Ishikawa (cell line): ENCODE measurements at regions not wholly inside any gene's neighbourhood (a gene's known extent, or its start where the extent isn't known, plus 50 kb on each side); places are given as distances from the start of the nearest gene placed in this dataset.

Experiments
- CEBPB ChIP-seq: IDR thresholded peaks from 2 replicates; pipeline ENCODE4 v1.6.1; 2012
- CREB1 ChIP-seq: IDR thresholded peaks from 2 replicates; pipeline ENCODE4 v1.6.1; 2012; ENCODE audit warnings: low read depth
- EGR1 ChIP-seq: IDR thresholded peaks from 2 replicates; pipeline ENCODE4 v1.6.1; 2012
- EP300 ChIP-seq: IDR thresholded peaks from 2 replicates; pipeline ENCODE4 v1.6.1; 2012; ENCODE audit warnings: borderline replicate concordance
- FOXM1 ChIP-seq: IDR thresholded peaks from 2 replicates; pipeline ENCODE4 v1.6.1; 2012; ENCODE audit warnings: low read depth, borderline replicate concordance
- NFIC ChIP-seq: IDR thresholded peaks from 2 replicates; pipeline ENCODE4 v1.6.1; 2012
- RAD21 ChIP-seq: IDR thresholded peaks from 2 replicates; pipeline ENCODE4 v1.6.1; 2012; ENCODE audit warnings: low read depth
- REST ChIP-seq: IDR thresholded peaks from 2 replicates; pipeline ENCODE4 v1.6.1; 2012; ENCODE audit warnings: low read depth, mild to moderate bottlenecking
- TAF1 ChIP-seq: IDR thresholded peaks from 2 replicates; pipeline ENCODE4 v1.6.1; 2012; ENCODE audit warnings: low read depth, mild to moderate bottlenecking
- TCF12 ChIP-seq: IDR thresholded peaks from 2 replicates; pipeline ENCODE4 v1.6.1; 2012; ENCODE audit warnings: low read depth
- TEAD4 ChIP-seq: IDR thresholded peaks from 2 replicates; pipeline ENCODE4 v1.6.1; 2012
- YY1 ChIP-seq: IDR thresholded peaks from 2 replicates; pipeline ENCODE4 v1.6.1; 2012; ENCODE audit warnings: low read depth
- ZBTB7A ChIP-seq: IDR thresholded peaks from 2 replicates; pipeline ENCODE4 v1.6.1; 2012; ENCODE audit warnings: low read depth
- TF ChIP-seq, protein P1 (sequence below): IDR thresholded peaks from 2 replicates; pipeline ENCODE4 v1.6.1; 2012
- TF ChIP-seq, protein P2 (sequence below): IDR thresholded peaks from 2 replicates; pipeline ENCODE4 v1.6.1; 2012

- TF ChIP-seq ZBTB7A, result no peak
Measured at GRCh38 chr3:46091741-46092701, 64.7 kb upstream of the XCR1 start.

DNA sequence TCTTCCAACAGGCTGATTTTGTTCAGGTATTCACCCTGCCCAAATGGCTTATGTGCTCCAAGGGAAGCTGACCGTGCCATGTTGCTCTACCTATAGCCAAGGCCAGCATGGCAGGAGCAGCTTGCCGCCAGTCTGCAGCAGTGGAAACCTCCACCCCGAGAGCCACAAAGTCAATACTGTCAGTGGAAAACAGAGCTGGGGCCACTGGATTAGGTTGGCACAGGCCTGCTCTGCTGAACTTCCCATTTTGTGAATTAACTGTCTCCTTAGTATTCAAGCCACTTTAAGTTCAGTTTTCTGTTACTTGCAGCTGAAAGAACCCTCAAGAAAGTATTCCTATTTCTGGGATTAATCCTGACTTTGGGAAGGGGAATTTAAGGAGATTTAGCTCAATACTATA, 63.8 kb upstream of the XCR1 start:
- TF ChIP-seq NFIC, result no peak
- TF ChIP-seq FOXM1, result no peak
- TF ChIP-seq ZBTB7A, result no peak
- no peak for TF ChIP-seq TAF1
- no peak for TF ChIP-seq YY1
- no peak for TF ChIP-seq TCF12
- TF ChIP-seq CREB1, result no peak
- TF ChIP-seq, protein P1, sequence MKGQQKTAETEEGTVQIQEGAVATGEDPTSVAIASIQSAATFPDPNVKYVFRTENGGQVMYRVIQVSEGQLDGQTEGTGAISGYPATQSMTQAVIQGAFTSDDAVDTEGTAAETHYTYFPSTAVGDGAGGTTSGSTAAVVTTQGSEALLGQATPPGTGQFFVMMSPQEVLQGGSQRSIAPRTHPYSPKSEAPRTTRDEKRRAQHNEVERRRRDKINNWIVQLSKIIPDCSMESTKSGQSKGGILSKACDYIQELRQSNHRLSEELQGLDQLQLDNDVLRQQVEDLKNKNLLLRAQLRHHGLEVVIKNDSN, result no peak
- TF ChIP-seq, protein P2, sequence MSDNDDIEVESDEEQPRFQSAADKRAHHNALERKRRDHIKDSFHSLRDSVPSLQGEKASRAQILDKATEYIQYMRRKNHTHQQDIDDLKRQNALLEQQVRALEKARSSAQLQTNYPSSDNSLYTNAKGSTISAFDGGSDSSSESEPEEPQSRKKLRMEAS, result no peak
- no peak for TF ChIP-seq EGR1
- no peak for TF ChIP-seq EP300
- no peak for TF ChIP-seq REST
- TF ChIP-seq RAD21, result no peak

- TF ChIP-seq CEBPB (no peak), EP300 (no peak), RAD21 (no peak), ZBTB7A (no peak), TEAD4 (no peak), TCF12 (no peak), FOXM1 (no peak), YY1 (no peak), NFIC (no peak), REST (no peak), EGR1 (no peak), CREB1 (no peak), TAF1 (no peak)
- TF ChIP-seq, protein P2, result no peak
- TF ChIP-seq, protein P1, result no peak
Measured at GRCh38 chr3:46090161-46090591, 62.9 kb upstream of the XCR1 start.

DNA sequence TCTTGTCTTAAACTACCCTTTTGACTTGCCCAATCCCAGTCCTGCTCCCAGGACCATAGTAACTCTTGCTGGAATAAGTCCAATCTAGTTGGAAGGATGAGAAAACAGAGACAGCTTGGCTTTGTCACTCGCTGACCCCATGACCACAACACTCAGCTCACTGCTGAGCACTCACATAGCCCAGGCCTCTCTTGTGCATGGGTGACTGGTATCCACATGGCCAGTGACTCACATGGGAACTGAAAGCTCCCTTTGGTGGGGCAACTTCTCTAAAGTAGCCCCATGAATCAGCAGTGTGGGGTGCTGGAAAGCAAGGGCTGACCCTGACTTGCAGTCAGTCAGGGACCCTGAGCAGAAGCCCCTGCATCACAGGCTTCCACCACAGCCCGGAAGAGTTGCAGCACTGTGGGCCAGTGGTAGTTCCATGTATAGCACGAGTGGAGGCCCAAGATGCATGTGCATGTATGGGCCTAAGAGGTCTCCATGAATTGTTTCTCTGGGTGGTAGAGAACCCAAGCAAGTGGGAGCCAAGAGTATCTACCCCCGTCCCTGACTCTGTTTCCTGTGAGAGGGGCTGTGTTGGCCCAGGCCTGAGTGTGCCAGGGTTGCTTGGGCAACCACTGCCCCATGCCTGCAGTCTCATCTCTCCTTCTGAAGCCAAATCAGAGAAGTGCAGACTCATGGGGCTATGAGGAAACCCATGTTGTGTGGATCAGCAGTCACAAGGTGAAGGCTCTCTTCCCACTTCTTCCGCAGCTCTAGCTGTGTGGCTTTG, 62.1 kb upstream of the XCR1 start:
- TF ChIP-seq, protein P1, result no peak
- TF ChIP-seq YY1 (no peak), REST (no peak), TCF12 (no peak), CREB1 (no peak), ZBTB7A (no peak), EGR1 (no peak)
- TF ChIP-seq, protein P2, result no peak
